ENCODE measurements at regions not wholly inside any gene's neighbourhood (a gene's known extent, or its start where the extent isn't known, plus 50 kb on each side); places are given as distances from the start of the nearest gene placed in this dataset.

DNA sequence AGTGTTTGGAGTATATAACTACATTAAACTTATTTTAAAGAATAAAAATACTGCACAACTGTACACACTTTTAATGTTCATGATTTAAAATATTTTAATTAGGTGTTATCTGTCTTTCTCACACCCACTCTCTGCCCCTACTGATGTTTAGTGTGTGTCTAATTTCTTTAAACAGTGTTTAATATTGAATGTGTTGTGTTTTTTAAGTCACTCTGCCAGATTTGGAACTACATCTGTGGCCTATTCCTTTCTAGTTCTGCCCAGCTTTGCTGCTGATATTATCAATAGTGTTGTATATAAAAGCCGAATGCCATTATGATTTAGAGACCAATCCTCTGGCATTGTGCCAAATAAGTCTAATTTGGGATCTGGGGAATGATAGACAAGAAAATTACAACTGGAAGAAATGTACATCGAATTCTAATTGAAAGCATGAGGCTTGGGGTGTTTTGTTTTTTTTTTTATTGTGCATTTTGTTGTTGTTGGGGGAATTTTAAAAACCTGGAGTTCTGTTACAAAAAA, 398.0 kb downstream of the CPS1 start:
- no peak overlapping the region for H2AFZ ChIP-seq (ENCODE audit: insufficient read depth, low read depth, low read length, poor library complexity, severe bottlenecking)
- H3K27me3 ChIP-seq (ENCODE audit: control insufficient read depth in 2 of 2, insufficient read depth in 2 of 2, low read length in 2 of 2), result no peaks in the 10 kb centered on the region
- Mint-ChIP-seq H3K27ac (no peak overlapping the region), H3K36me3 (no peaks in the 10 kb centered on the region), H3K27me3 (ENCODE audit: low read depth in 3 of 3) (no peaks in the 10 kb centered on the region), H3K4me1 (no peaks in the 10 kb centered on the region), H3K4me3 (no peak overlapping the region), H3K9me3 (peaks cover 0 to 4% (median 0%) of the 10 kb centered on the region in 7 donors)
- WGBS (ENCODE audit: insufficient coverage), result 81% methylated on average over 2 of the region's 2 CpGs
- no peaks in the 10 kb centered on the region for H3K9me3 ChIP-seq (replicated peaks in 1 of 2; ENCODE audit: control insufficient read depth in 1 of 2, insufficient read depth in 1 of 2, low read length in 2 of 2)
- H3K4me3 ChIP-seq (replicated peaks in 1 of 3; ENCODE audit: low read depth in 2 of 3, low read length in 3 of 3), result no peak overlapping the region
- intact Hi-C loops (cut with micrococcal nuclease), result no loop called here
- H3K27ac ChIP-seq (ENCODE audit: low read depth in 1 of 2, low read length in 2 of 2), result no peak overlapping the region
- no peak overlapping the region for H3K9ac ChIP-seq (ENCODE audit: insufficient read depth, low read length, poor library complexity, severe bottlenecking)
- no peak overlapping the region for H3K4me2 ChIP-seq (replicated peaks; ENCODE audit: extremely low read depth, low read length, poor library complexity, severe bottlenecking)
- H3K4me1 ChIP-seq (ENCODE audit: control insufficient read depth in 1 of 2, insufficient read depth in 2 of 2, low read length in 2 of 2), result no peaks in the 10 kb centered on the region
- no peak for TF ChIP-seq CTCF (IDR thresholded peaks at IDR 0.05)
- no peaks in the 10 kb centered on the region for H4K20me1 ChIP-seq (ENCODE audit: insufficient read depth, low read length)
- DNase-seq, result no peak
- no peaks in the 10 kb centered on the region for H3K79me2 ChIP-seq (ENCODE audit: insufficient read depth, low read length)
- H3K36me3 ChIP-seq (replicated peaks in 1 of 2; ENCODE audit: control insufficient read depth in 1 of 2, insufficient read depth in 2 of 2, low read length in 2 of 2), result no peaks in the 10 kb centered on the region

- Mint-ChIP-seq H3K36me3 (no peaks in the 10 kb centered on the region), H3K4me1 (no peaks in the 10 kb centered on the region), H3K4me3 (no peak overlapping the region), H3K9me3 (peaks cover 0 to 2% (median 0%) of the 10 kb centered on the region in 7 donors), H3K27ac (no peak overlapping the region), H3K27me3 (ENCODE audit: low read depth in 3 of 3) (no peaks in the 10 kb centered on the region)
- H3K4me1 ChIP-seq (ENCODE audit: control insufficient read depth in 1 of 2, insufficient read depth in 2 of 2, low read length in 2 of 2), result no peaks in the 10 kb centered on the region
- no peaks in the 10 kb centered on the region for H3K79me2 ChIP-seq (ENCODE audit: insufficient read depth, low read length)
- H3K27me3 ChIP-seq (ENCODE audit: control insufficient read depth in 2 of 2, insufficient read depth in 2 of 2, low read length in 2 of 2), result no peaks in the 10 kb centered on the region
- H2AFZ ChIP-seq (ENCODE audit: insufficient read depth, low read depth, low read length, poor library complexity, severe bottlenecking), result no peak overlapping the region
- no peak for DNase-seq
- 80% methylated on average over 1 of the region's 3 CpGs for WGBS (ENCODE audit: insufficient coverage)
- H4K20me1 ChIP-seq (ENCODE audit: insufficient read depth, low read length), result no peaks in the 10 kb centered on the region
- intact Hi-C loops (cut with micrococcal nuclease), result no loop called here
- no peaks in the 10 kb centered on the region for H3K36me3 ChIP-seq (replicated peaks in 1 of 2; ENCODE audit: control insufficient read depth in 1 of 2, insufficient read depth in 2 of 2, low read length in 2 of 2)
- H3K27ac ChIP-seq (ENCODE audit: low read depth in 1 of 2, low read length in 2 of 2), result no peak overlapping the region
- TF ChIP-seq CTCF (IDR thresholded peaks at IDR 0.05), result no peak
- H3K4me3 ChIP-seq (replicated peaks in 1 of 3; ENCODE audit: low read depth in 2 of 3, low read length in 3 of 3), result no peak overlapping the region
- no peaks in the 10 kb centered on the region for H3K9me3 ChIP-seq (replicated peaks in 1 of 2; ENCODE audit: control insufficient read depth in 1 of 2, insufficient read depth in 1 of 2, low read length in 2 of 2)
- no peak overlapping the region for H3K4me2 ChIP-seq (replicated peaks; ENCODE audit: extremely low read depth, low read length, poor library complexity, severe bottlenecking)
- no peak overlapping the region for H3K9ac ChIP-seq (ENCODE audit: insufficient read depth, low read length, poor library complexity, severe bottlenecking)
Observed at GRCh38 chr2:210955591-210955990, 399.2 kb downstream of the CPS1 start.
